Uterus (tissue), 3 donors: ENCODE measurements at regions not wholly inside any gene's neighbourhood (a gene's known extent, or its start where the extent isn't known, plus 50 kb on each side); places are given as distances from the start of the nearest gene placed in this dataset.
"Not testable (repeated sequence)": the region's sequence is repeated elsewhere in the genome, so short reads cannot be mapped to it uniquely, and the experiment has no call there.

Experiments used
- DNase-seq, 2 donors: peaks; one replicate each; pipeline ENCODE4 v3.0.0-alpha.2; 2019 to 2020
- H3K27ac ChIP-seq, 2 donors: fragments of 200-600 bp; sonication (generic); 1 replicate in 1 of 2; 2 replicates in 1 of 2; pipeline ENCODE4 v1.5.1; 2016 to 2018
- H3K27me3 ChIP-seq, 2 donors: fragments of 200-600 bp; sonication (generic); one replicate each; pipeline ENCODE4 v1.5.1; 2018 to 2019; ENCODE audit warnings: control low read depth in 1 of 2
- H3K36me3 ChIP-seq, 2 donors: fragments of 200-600 bp; sonication (generic); one replicate each; pipeline ENCODE4 v1.5.1; 2019; ENCODE audit warnings: control low read depth in 1 of 2
- H3K4me1 ChIP-seq, 2 donors: fragments of 200-600 bp; sonication (generic); one replicate each; pipeline ENCODE4 v1.5.1; 2018 to 2019; ENCODE audit warnings: control low read depth in 1 of 2
- H3K4me3 ChIP-seq, 2 donors: fragments of 200-600 bp; sonication (generic); 1 replicate in 1 of 2; 2 replicates in 1 of 2; pipeline ENCODE4 v1.5.1; 2018 to 2019; ENCODE audit warnings: mild to moderate bottlenecking in 1 of 2
- H3K9me3 ChIP-seq, 2 donors: fragments of 200-600 bp; sonication (generic); one replicate each; pipeline ENCODE4 v1.5.1; 2019; ENCODE audit warnings: control low read depth in 1 of 2
- CTCF ChIP-seq, 4 experiments: fragments of 200-600 bp in 2 of 4; fragments of 450-650 bp in 2 of 4; sonication (generic) in 2 of 4; IDR thresholded peaks; one replicate each; pipeline ENCODE4 v1.5.1; 2016 to 2019; ENCODE audit warnings: antibody characterized with exemption in 4 of 4, mild to moderate bottlenecking in 2 of 4, moderate library complexity in 1 of 4
- POLR2A ChIP-seq, 2 donors: fragments of 450-650 bp; IDR thresholded peaks; one replicate each; pipeline ENCODE4 v1.6.1; 2016; ENCODE audit warnings: antibody characterized with exemption in 2 of 2, mild to moderate bottlenecking in 1 of 2, moderate library complexity in 1 of 2
- intact Hi-C: fragments of 100-400 bp; cut with DNase I; formaldehyde crosslinking; loops from one replicate; pipeline ENCODE4 v1.15.1; 2023; ENCODE audit warnings: low total_unique reads
- donor health status: DM: yes; HTN: yes; CAD: no.

GRCh38 chr2:44063033-44063432, 67.2 kb upstream of the LRPPRC start:
- H3K4me1 ChIP-seq, result no peaks in the 10 kb centered on the region
- intact Hi-C loops, result no loop called here

GRCh38 chr2:44064281-44064680, 68.5 kb upstream of the LRPPRC start:
- H3K9me3 ChIP-seq, intact Hi-C loops, H3K27ac ChIP-seq, H3K4me3 ChIP-seq, H3K4me1 ChIP-seq, H3K27me3 ChIP-seq, DNase-seq, H3K36me3 ChIP-seq: not testable (repeated sequence)

More at GRCh38 chr2:44063033-44063432, 67.2 kb upstream of the LRPPRC start:
- Histone ChIP-seq H3K4me3 (no peak overlapping the region), H3K36me3 (no peaks in the 10 kb centered on the region), H3K9me3 (no peaks in the 10 kb centered on the region), H3K27ac (no peak overlapping the region), H3K27me3 (no peaks in the 10 kb centered on the region)
- TF ChIP-seq POLR2A (IDR thresholded peaks at IDR 0.05) (no peak), CTCF (IDR thresholded peaks at IDR 0.05) (no peak)
- no peak for DNase-seq

- H3K4me1 ChIP-seq, H3K27ac ChIP-seq, H3K27me3 ChIP-seq, DNase-seq, H3K4me3 ChIP-seq, H3K9me3 ChIP-seq, H3K36me3 ChIP-seq, intact Hi-C loops: not testable (repeated sequence)
These were observed 71.4 kb upstream of the LRPPRC start for GRCh38 chr2:44067012-44067790.

- H3K9me3 ChIP-seq, H3K4me3 ChIP-seq, H3K36me3 ChIP-seq, H3K27ac ChIP-seq, DNase-seq, H3K27me3 ChIP-seq, intact Hi-C loops, H3K4me1 ChIP-seq: not testable (repeated sequence)
These were observed 72.0 kb upstream of the LRPPRC start for GRCh38 chr2:44067791-44068181.

GRCh38 chr2:44071454-44072046, 75.8 kb upstream of the LRPPRC start:
- H3K27me3 ChIP-seq, result no peaks in the 10 kb centered on the region
- H3K9me3 ChIP-seq, result no peaks in the 10 kb centered on the region
- H3K4me1 ChIP-seq, result no peaks in the 10 kb centered on the region
- no peaks in the 10 kb centered on the region for H3K36me3 ChIP-seq
- no peak overlapping the region for H3K4me3 ChIP-seq
- DNase-seq, result no peak
- H3K27ac ChIP-seq, result no peak overlapping the region
- intact Hi-C loops, result no loop called here
- TF ChIP-seq POLR2A (IDR thresholded peaks at IDR 0.05) (no peak), CTCF (IDR thresholded peaks at IDR 0.05) (no peak)

GRCh38 chr2:44073667-44074066, 77.9 kb upstream of the LRPPRC start:
- DNase-seq, H3K36me3 ChIP-seq, intact Hi-C loops: not testable (repeated sequence)

GRCh38 chr2:44074795-44075194, 79.0 kb upstream of the LRPPRC start:
- H3K27ac ChIP-seq, H3K4me1 ChIP-seq, DNase-seq, H3K9me3 ChIP-seq, H3K36me3 ChIP-seq, H3K4me3 ChIP-seq, H3K27me3 ChIP-seq, intact Hi-C loops: not testable (repeated sequence)

More at GRCh38 chr2:44073667-44074066, 77.9 kb upstream of the LRPPRC start:
- H3K4me3 ChIP-seq, H3K27me3 ChIP-seq, H3K4me1 ChIP-seq, H3K9me3 ChIP-seq, H3K27ac ChIP-seq: not testable (repeated sequence)
